ENCODE measurements at regions not wholly inside any gene's neighbourhood (a gene's known extent, or its start where the extent isn't known, plus 50 kb on each side); places are given as distances from the start of the nearest gene placed in this dataset.

DNA sequence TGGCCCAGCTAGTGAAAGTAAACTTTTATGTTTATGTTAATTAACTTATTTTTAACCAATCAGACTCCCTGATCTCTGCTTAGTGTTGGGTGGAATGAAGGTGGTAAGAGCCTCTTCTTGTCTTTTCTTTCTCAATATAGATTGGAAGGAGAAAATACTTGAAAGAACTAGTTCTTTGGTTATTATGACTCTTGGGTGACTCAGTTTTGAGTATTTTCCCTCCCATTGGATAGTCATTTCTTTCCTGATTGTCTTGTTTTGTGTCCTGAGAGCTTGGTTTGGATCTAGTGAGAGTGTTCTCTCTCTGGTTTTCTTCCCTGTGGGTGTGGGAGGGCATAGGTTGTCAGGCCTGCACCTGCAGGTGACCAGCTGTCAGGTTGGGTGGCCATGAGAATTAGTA, 172.0 kb upstream of the GLRA2 start:
- TF ChIP-seq CTCF (conservative IDR thresholded peaks at IDR 0.05; ENCODE audit: low read length): no peak
- TF ChIP-seq EZH2phosphoT487 (IDR thresholded peaks at IDR 0.05; ENCODE audit: borderline replicate concordance): no peak

Measured in Loucy (cell line).